ENCODE measurements at regions not wholly inside any gene's neighbourhood (a gene's known extent, or its start where the extent isn't known, plus 50 kb on each side); places are given as distances from the start of the nearest gene placed in this dataset.

DNA sequence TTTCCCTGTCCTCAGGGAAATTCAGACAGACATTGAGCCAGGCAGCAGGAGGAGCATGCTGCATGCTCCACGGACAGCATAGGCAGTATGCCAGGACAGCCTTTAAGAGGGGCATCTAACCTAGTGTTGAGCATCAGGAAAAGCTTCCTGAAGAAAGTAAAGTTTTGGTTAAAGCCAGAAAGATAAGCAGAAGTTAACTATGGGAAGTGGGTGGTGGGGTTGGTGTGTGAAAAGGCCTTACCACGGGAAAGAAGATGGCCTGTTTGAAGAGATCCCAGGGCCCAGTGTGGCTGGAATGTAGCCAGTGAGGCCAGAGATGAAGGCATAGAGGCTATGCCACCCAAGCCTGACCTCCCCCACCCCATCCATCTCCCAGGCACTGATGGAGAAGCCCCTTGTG is 102.4 kb upstream of the PLXNA4 start:
- Histone ChIP-seq H3K4me3 (ENCODE audit: low read depth in 1 of 5, low read length in 5 of 5) (no peak overlapping the region), H3K4me1 (ENCODE audit: control insufficient read depth in 5 of 5, insufficient read depth in 5 of 5, low read length in 5 of 5) (no peaks in the 10 kb centered on the region), H3K9ac (ENCODE audit: low read length in 5 of 5) (no peak overlapping the region), H3K9me3 (ENCODE audit: control insufficient read depth in 5 of 5, low read length in 5 of 5) (no peaks in the 10 kb centered on the region), H3K27me3 (ENCODE audit: control insufficient read depth in 5 of 5, insufficient read depth in 4 of 5, low read length in 5 of 5) (no peaks in the 10 kb centered on the region), H3K27ac (ENCODE audit: low read depth, low read length) (no peak overlapping the region), H3K36me3 (ENCODE audit: control insufficient read depth in 5 of 5, insufficient read depth in 5 of 5, low read length in 5 of 5) (no peaks in the 10 kb centered on the region)

DNA sequence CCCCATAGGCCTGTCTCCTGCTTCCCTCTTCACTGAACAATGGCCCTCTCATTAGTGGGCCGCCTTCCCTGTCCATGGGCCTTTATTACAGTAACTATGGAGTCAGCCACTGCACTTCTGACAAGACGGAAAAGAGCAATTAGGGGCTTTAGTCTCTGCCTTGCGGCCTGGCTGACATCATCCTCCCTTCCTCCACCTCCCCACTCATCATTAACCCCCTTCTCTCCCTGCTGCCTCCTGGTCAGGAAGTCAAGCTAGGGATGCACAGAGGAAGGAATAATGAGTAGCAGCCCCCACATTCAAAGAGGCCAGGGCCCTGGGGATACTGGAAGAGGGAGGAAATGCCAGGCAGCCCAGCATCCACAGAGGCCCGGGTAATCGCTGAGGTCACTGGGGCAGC is 101.6 kb upstream of the PLXNA4 start:
- no peak overlapping the region for H3K27ac ChIP-seq (ENCODE audit: low read depth, low read length)
- H3K36me3 ChIP-seq (ENCODE audit: control insufficient read depth in 5 of 5, insufficient read depth in 5 of 5, low read length in 5 of 5) = no peaks in the 10 kb centered on the region
- H3K4me3 ChIP-seq (ENCODE audit: low read depth in 1 of 5, low read length in 5 of 5) = no peak overlapping the region
- H3K4me1 ChIP-seq (ENCODE audit: control insufficient read depth in 5 of 5, insufficient read depth in 5 of 5, low read length in 5 of 5) = no peaks in the 10 kb centered on the region
- no peak overlapping the region for H3K9ac ChIP-seq (ENCODE audit: low read length in 5 of 5)
- no peaks in the 10 kb centered on the region for H3K27me3 ChIP-seq (ENCODE audit: control insufficient read depth in 5 of 5, insufficient read depth in 4 of 5, low read length in 5 of 5)
- H3K9me3 ChIP-seq (ENCODE audit: control insufficient read depth in 5 of 5, low read length in 5 of 5) = no peaks in the 10 kb centered on the region

GRCh38 chr7:132672200-132672990 is 96.1 kb upstream of the PLXNA4 start:
- Histone ChIP-seq H3K9me3 (ENCODE audit: control insufficient read depth in 5 of 5, low read length in 5 of 5) (peaks cover 0 to 2% (median 0%) of the 10 kb centered on the region in 5 donors), H3K4me3 (ENCODE audit: low read depth in 1 of 5, low read length in 5 of 5) (no peak overlapping the region), H3K36me3 (ENCODE audit: control insufficient read depth in 5 of 5, insufficient read depth in 5 of 5, low read length in 5 of 5) (no peaks in the 10 kb centered on the region), H3K4me1 (ENCODE audit: control insufficient read depth in 5 of 5, insufficient read depth in 5 of 5, low read length in 5 of 5) (no peaks in the 10 kb centered on the region), H3K27ac (ENCODE audit: low read depth, low read length) (no peak overlapping the region), H3K9ac (ENCODE audit: low read length in 5 of 5) (no peak overlapping the region), H3K27me3 (ENCODE audit: control insufficient read depth in 5 of 5, insufficient read depth in 4 of 5, low read length in 5 of 5) (no peaks in the 10 kb centered on the region)

GRCh38 chr7:132666774-132667172 is 90.5 kb upstream of the PLXNA4 start:
- Histone ChIP-seq H3K4me3 (ENCODE audit: low read depth in 1 of 5, low read length in 5 of 5) (no peak overlapping the region), H3K36me3 (ENCODE audit: control insufficient read depth in 5 of 5, insufficient read depth in 5 of 5, low read length in 5 of 5) (no peaks in the 10 kb centered on the region), H3K9ac (ENCODE audit: low read length in 5 of 5) (no peak overlapping the region)

GRCh38 chr7:132666071-132666773 is 90.0 kb upstream of the PLXNA4 start:
- Histone ChIP-seq H3K36me3 (ENCODE audit: control insufficient read depth in 5 of 5, insufficient read depth in 5 of 5, low read length in 5 of 5) (no peaks in the 10 kb centered on the region), H3K4me3 (ENCODE audit: low read depth in 1 of 5, low read length in 5 of 5) (peak overlapping the region in 1 of 5 donors; percentile 18), H3K9me3 (ENCODE audit: control insufficient read depth in 5 of 5, low read length in 5 of 5) (no peaks in the 10 kb centered on the region), H3K4me1 (ENCODE audit: control insufficient read depth in 5 of 5, insufficient read depth in 5 of 5, low read length in 5 of 5) (peaks cover 0 to 4% (median 0%) of the 10 kb centered on the region in 5 donors), H3K9ac (ENCODE audit: low read length in 5 of 5) (no peak overlapping the region), H3K27me3 (ENCODE audit: control insufficient read depth in 5 of 5, insufficient read depth in 4 of 5, low read length in 5 of 5) (no peaks in the 10 kb centered on the region), H3K27ac (ENCODE audit: low read depth, low read length) (no peak overlapping the region)

More at GRCh38 chr7:132666774-132667172, 90.5 kb upstream of the PLXNA4 start:
- Histone ChIP-seq H3K4me1 (ENCODE audit: control insufficient read depth in 5 of 5, insufficient read depth in 5 of 5, low read length in 5 of 5) (peaks cover 0 to 4% (median 0%) of the 10 kb centered on the region in 5 donors), H3K27me3 (ENCODE audit: control insufficient read depth in 5 of 5, insufficient read depth in 4 of 5, low read length in 5 of 5) (no peaks in the 10 kb centered on the region), H3K9me3 (ENCODE audit: control insufficient read depth in 5 of 5, low read length in 5 of 5) (no peaks in the 10 kb centered on the region), H3K27ac (ENCODE audit: low read depth, low read length) (no peak overlapping the region)

- H3K27ac ChIP-seq (ENCODE audit: low read depth, low read length) = no peak overlapping the region
- H3K27me3 ChIP-seq (ENCODE audit: control insufficient read depth in 5 of 5, insufficient read depth in 4 of 5, low read length in 5 of 5) = no peaks in the 10 kb centered on the region
- peaks cover 0 to 15% (median 9%) of the 10 kb centered on the region in 5 donors for H3K4me1 ChIP-seq (ENCODE audit: control insufficient read depth in 5 of 5, insufficient read depth in 5 of 5, low read length in 5 of 5)
- no peaks in the 10 kb centered on the region for H3K36me3 ChIP-seq (ENCODE audit: control insufficient read depth in 5 of 5, insufficient read depth in 5 of 5, low read length in 5 of 5)
- H3K9me3 ChIP-seq (ENCODE audit: control insufficient read depth in 5 of 5, low read length in 5 of 5) = peaks cover 0 to 3% (median 0%) of the 10 kb centered on the region in 5 donors
- no peak overlapping the region for H3K4me3 ChIP-seq (ENCODE audit: low read depth in 1 of 5, low read length in 5 of 5)
- no peak overlapping the region for H3K9ac ChIP-seq (ENCODE audit: low read length in 5 of 5)
Measured at GRCh38 chr7:132656846-132657776, 80.8 kb upstream of the PLXNA4 start.

- H3K4me1 ChIP-seq (ENCODE audit: control insufficient read depth in 5 of 5, insufficient read depth in 5 of 5, low read length in 5 of 5) = peaks cover 0 to 15% (median 9%) of the 10 kb centered on the region in 5 donors
- H3K4me3 ChIP-seq (ENCODE audit: low read depth in 1 of 5, low read length in 5 of 5) = no peak overlapping the region
- no peak overlapping the region for H3K27ac ChIP-seq (ENCODE audit: low read depth, low read length)
- H3K9me3 ChIP-seq (ENCODE audit: control insufficient read depth in 5 of 5, low read length in 5 of 5) = peaks cover 0 to 3% (median 0%) of the 10 kb centered on the region in 5 donors
- H3K27me3 ChIP-seq (ENCODE audit: control insufficient read depth in 5 of 5, insufficient read depth in 4 of 5, low read length in 5 of 5) = no peaks in the 10 kb centered on the region
- no peaks in the 10 kb centered on the region for H3K36me3 ChIP-seq (ENCODE audit: control insufficient read depth in 5 of 5, insufficient read depth in 5 of 5, low read length in 5 of 5)
- no peak overlapping the region for H3K9ac ChIP-seq (ENCODE audit: low read length in 5 of 5)
Measured at GRCh38 chr7:132656341-132656740, 80.1 kb upstream of the PLXNA4 start.

DNA sequence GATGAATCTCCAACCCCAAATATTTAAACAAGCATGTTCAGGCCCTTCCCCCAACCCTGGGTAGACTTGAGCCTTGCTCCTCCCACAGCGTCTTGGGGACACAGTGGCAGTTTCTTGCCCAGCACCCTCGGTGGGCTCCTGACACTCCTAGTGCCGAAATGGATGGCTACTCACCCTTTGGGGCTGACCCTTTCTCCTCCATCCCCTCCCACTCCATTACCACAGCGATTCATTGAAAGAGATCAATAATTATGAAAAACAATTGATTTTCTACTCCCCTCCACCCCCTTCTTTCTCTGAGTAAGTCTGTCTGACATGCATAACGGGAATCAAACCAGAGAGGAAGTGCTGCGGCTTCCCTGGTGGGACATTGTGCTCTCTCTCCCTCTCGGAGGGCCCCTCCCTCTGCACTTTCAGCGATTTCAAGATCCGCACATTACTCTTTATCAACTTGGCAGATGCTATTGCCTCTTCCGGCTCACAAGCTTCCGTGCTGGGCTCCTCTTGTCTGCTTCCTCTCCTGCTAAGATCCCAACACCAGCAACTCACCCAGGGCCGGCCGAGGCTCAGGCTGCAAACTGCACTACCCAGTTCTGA is 79.0 kb upstream of the PLXNA4 start:
- Histone ChIP-seq H3K4me1 (ENCODE audit: control insufficient read depth in 5 of 5, insufficient read depth in 5 of 5, low read length in 5 of 5) (peaks cover 0 to 15% (median 9%) of the 10 kb centered on the region in 5 donors), H3K27me3 (ENCODE audit: control insufficient read depth in 5 of 5, insufficient read depth in 4 of 5, low read length in 5 of 5) (no peaks in the 10 kb centered on the region), H3K4me3 (ENCODE audit: low read depth in 1 of 5, low read length in 5 of 5) (peak overlapping the region in 4 of 5 donors; percentile 42 to 54 (median 48)), H3K27ac (ENCODE audit: low read depth, low read length) (no peak overlapping the region), H3K9me3 (ENCODE audit: control insufficient read depth in 5 of 5, low read length in 5 of 5) (peaks cover 0 to 3% (median 0%) of the 10 kb centered on the region in 5 donors), H3K9ac (ENCODE audit: low read length in 5 of 5) (peak overlapping the region in 2 of 5 donors; percentile 14 to 48), H3K36me3 (ENCODE audit: control insufficient read depth in 5 of 5, insufficient read depth in 5 of 5, low read length in 5 of 5) (no peaks in the 10 kb centered on the region)

- Histone ChIP-seq H3K9me3 (ENCODE audit: control insufficient read depth in 5 of 5, low read length in 5 of 5) (peaks cover 0 to 3% (median 0%) of the 10 kb centered on the region in 5 donors), H3K4me1 (ENCODE audit: control insufficient read depth in 5 of 5, insufficient read depth in 5 of 5, low read length in 5 of 5) (peaks cover 0 to 15% (median 9%) of the 10 kb centered on the region in 5 donors), H3K9ac (ENCODE audit: low read length in 5 of 5) (no peak overlapping the region), H3K27ac (ENCODE audit: low read depth, low read length) (no peak overlapping the region), H3K27me3 (ENCODE audit: control insufficient read depth in 5 of 5, insufficient read depth in 4 of 5, low read length in 5 of 5) (peaks cover 0 to 3% (median 0%) of the 10 kb centered on the region in 5 donors), H3K4me3 (ENCODE audit: low read depth in 1 of 5, low read length in 5 of 5) (no peak overlapping the region), H3K36me3 (ENCODE audit: control insufficient read depth in 5 of 5, insufficient read depth in 5 of 5, low read length in 5 of 5) (no peaks in the 10 kb centered on the region)
Measured at GRCh38 chr7:132654150-132654549, 77.9 kb upstream of the PLXNA4 start.

Data from subcutaneous abdominal adipose tissue (tissue), 5 donors.